ENCODE measurements at regions not wholly inside any gene's neighbourhood (a gene's known extent, or its start where the extent isn't known, plus 50 kb on each side); places are given as distances from the start of the nearest gene placed in this dataset.

- intact Hi-C loops (cut with micrococcal nuclease), result no loop called here
- DNase-seq, result no peak
- ATAC-seq, result no peak
Observed at GRCh38 chr1:58107943-58108342, 438.6 kb downstream of the OMA1 start.

GRCh38 chr1:58104960-58105359 is 441.6 kb downstream of the OMA1 start:
- ATAC-seq (no peak), DNase-seq (no peak)
- intact Hi-C loops (cut with micrococcal nuclease), result no loop called here

DNA sequence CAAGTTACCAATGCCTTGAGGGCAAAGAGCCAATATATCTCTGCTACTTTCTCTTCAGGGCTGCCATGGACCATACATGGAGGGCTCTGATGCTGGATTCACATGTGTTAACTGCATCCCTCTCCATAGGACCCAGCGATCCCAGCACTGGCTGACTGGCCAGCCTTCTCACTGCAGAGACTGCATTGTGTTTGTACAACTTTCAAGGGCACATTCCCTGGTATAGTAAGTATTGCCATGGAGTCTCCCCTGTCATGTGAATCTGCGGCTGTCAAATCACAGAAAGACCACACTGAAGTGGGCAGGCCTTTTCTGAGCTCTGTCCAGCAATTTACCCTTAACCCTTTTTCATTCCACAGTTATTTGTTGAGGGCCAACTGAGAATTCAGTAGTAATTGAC is 449.8 kb downstream of the OMA1 start:
- ATAC-seq (no peak), DNase-seq (no peak)
- intact Hi-C loops (cut with micrococcal nuclease), result no loop called here

DNA sequence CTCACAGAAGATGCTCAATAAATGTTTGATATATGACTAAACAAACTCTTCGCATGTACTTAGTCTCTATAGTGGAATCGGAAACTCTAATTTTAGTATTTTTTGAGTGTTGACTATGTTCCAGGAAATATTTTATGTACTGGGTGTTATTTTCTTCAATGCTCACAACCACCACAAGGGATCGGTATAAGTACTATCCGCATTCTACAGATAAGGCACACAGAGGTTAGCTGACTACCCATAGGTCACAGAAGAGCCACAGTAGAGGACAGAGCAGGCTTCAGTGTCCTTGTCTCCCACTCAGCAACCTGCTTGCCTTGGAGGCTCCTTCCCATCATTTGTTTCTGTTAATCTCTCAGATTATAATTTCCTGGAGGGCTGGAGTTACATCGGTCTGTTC is 451.3 kb downstream of the OMA1 start:
- intact Hi-C loops (cut with micrococcal nuclease), result no loop called here
- ATAC-seq, result no peak
- DNase-seq, result no peak

- intact Hi-C loops (cut with micrococcal nuclease), result no loop called here
Observed at GRCh38 chr1:58094221-58094620, 452.3 kb downstream of the OMA1 start.

GRCh38 chr1:58090640-58091039 is 455.9 kb downstream of the OMA1 start:
- ATAC-seq, result no peak
- intact Hi-C loops (cut with micrococcal nuclease), result no loop called here

More at GRCh38 chr1:58094221-58094620, 452.3 kb downstream of the OMA1 start:
- DNase-seq (no peak), ATAC-seq (no peak)

GRCh38 chr1:58089898-58090534 is 456.5 kb downstream of the OMA1 start:
- intact Hi-C loops (cut with micrococcal nuclease), result no loop called here
- ATAC-seq, result no peak
- no peak for DNase-seq

More at GRCh38 chr1:58090640-58091039, 455.9 kb downstream of the OMA1 start:
- no peak for DNase-seq

DNA sequence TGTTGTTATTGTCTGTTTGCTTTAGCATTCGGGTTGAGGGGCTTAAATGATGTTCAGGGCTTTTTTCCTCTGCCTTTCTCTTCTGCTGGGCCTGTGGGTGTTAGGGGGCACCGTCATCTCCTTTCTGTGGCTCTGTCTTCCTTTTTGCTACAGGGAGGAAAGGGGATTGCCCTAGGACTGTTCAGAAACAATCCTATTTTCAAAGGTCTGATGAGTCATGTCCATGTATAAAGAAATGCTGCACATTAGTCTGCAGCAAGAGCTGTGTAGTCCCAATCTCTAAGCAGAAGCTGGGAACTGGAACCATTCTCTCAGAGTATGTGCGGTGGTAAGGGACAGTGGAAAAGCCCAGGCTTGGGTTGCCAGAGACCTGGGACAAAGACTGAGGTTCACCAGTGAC is 462.3 kb downstream of the OMA1 start:
- intact Hi-C loops (cut with micrococcal nuclease), result no loop called here
- no peak for DNase-seq
- ATAC-seq, result no peak

DNA sequence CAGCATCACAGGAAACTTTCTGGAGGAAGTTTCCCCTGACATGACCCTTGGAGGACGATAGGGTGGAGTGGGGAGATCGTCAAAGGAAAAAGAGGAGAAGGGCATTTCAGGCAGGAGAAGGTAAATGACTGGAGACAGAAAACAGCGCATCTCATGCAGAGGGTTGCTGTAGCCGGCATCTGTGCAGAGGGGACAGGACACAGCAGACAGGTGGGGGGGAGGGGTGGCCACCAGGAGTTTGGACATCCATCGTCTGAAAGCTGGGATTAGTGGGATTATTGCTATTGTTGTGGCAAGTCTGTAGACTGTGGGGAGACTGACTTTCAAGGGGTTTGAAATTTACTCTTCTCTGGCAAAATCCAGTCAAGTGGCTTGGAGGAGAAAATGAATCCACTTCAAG is 463.9 kb downstream of the OMA1 start:
- DNase-seq (no peak), ATAC-seq (no peak)
- intact Hi-C loops (cut with micrococcal nuclease), result no loop called here

- intact Hi-C loops (cut with micrococcal nuclease), result no loop called here
- ATAC-seq, result peak; percentile 79
- DNase-seq, result no peak
Observed at GRCh38 chr1:58076258-58076657, 470.3 kb downstream of the OMA1 start.

DNA sequence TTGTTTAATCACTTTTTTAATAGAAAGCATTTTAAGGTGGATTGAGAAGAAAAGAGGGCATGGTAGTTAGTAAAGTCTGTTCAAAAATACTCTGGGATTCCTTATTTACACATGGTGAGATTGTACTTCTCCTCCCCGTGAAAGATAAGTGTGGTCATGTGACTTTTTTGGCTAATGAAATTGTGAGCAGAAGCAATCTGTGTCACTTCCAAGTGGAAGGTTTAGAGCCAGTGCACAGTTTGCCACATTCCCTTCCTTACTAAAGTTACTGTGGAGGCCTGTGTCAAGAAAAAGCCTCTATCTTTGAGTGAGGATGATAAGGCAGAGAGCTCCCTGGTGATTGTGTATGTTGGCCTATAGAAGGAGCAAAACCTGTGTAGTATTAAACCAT is 471.3 kb downstream of the OMA1 start:
- ATAC-seq, result peak; percentile 57
- DNase-seq, result no peak
- intact Hi-C loops (cut with micrococcal nuclease), result no loop called here

GRCh38 chr1:58072450-58072849 is 474.1 kb downstream of the OMA1 start:
- ATAC-seq, result no peak
- intact Hi-C loops (cut with micrococcal nuclease), result no loop called here
- no peak for DNase-seq

GRCh38 chr1:58067082-58067481 is 479.4 kb downstream of the OMA1 start:
- ATAC-seq (no peak), DNase-seq (no peak)
- intact Hi-C loops (cut with micrococcal nuclease), result no loop called here

GRCh38 chr1:58065520-58065919 is 481.0 kb downstream of the OMA1 start:
- ATAC-seq, result no peak
- no peak for DNase-seq
- intact Hi-C loops (cut with micrococcal nuclease), result no loop called here

DNA sequence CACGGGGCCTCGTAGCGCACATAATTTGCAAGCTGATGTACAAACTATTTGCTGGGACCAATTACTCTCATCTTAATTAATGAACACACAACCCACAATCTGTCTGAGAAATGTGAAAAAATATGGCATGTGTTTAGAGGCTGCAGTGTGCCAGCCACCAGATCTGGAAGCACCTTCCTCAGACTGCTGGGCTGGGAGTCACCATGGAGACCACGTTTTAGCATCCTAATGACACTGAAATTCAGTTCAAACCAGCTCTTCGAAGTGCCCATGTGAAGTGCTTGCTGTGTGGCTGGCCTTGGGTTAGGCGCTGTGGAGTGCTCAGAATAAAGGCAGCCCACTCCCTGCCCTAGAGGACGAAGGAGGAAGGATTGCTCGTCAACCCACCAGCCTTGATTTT is 482.4 kb downstream of the OMA1 start:
- no peak for ATAC-seq
- no peak for DNase-seq
- intact Hi-C loops (cut with micrococcal nuclease), result no loop called here

GRCh38 chr1:58063095-58063494 is 483.4 kb downstream of the OMA1 start:
- intact Hi-C loops (cut with micrococcal nuclease), result no loop called here
- no peak for ATAC-seq
- DNase-seq, result no peak

GRCh38 chr1:58062635-58063034 is 483.9 kb downstream of the OMA1 start:
- intact Hi-C loops (cut with micrococcal nuclease), result no loop called here
- DNase-seq (no peak), ATAC-seq (no peak)

GRCh38 chr1:58060559-58061170 is 485.9 kb downstream of the OMA1 start:
- peak; percentile 37 for DNase-seq
- ATAC-seq, result no peak
- intact Hi-C loops (cut with micrococcal nuclease), result no loop called here

DNA sequence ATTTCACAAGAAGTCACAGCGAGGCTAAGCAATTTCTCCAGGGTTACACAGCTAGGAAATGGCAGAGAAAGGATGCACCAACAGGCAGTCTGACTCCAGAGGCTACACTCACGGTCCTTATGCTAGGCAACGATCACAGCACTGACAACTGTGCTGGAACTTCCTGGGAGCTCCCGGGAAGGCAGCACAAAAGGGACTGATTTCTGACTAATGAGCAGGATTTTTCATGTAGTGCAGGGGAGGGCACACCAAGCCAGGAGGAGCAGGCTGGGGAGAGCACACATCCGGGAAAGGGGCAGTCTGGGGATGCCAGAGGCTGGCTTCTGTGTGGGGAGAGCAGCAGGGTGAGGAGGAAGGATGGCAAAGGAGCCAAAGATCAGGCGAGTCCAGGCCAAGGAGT is 486.7 kb downstream of the OMA1 start:
- intact Hi-C loops (cut with micrococcal nuclease), result no loop called here
- no peak for ATAC-seq
- no peak for DNase-seq

DNA sequence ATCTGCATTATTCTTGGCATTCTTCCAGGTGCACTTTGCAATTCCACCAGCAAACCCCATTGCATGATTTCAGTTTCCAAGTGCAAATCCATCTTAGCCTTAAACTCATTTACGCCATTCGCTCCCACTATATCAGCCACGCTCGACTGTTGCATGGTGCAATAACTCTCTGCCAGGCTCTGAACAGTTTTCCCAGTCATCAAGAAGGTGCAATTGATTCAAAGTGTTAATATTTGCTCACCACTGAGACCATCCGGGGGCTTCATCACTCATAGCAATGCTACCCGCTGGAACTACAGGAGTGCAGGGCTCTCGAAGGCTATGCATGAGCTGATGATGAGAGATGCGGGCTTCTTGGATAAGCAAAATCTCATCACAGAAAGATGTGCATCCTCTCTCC is 488.2 kb downstream of the OMA1 start:
- no peak for ATAC-seq
- no peak for DNase-seq
- intact Hi-C loops (cut with micrococcal nuclease), result no loop called here

GRCh38 chr1:58057826-58058225 is 488.7 kb downstream of the OMA1 start:
- ATAC-seq (no peak), DNase-seq (no peak)
- intact Hi-C loops (cut with micrococcal nuclease), result no loop called here
